Hepatocyte (in vitro differentiated cells): ENCODE measurements at regions not wholly inside any gene's neighbourhood (a gene's known extent, or its start where the extent isn't known, plus 50 kb on each side); places are given as distances from the start of the nearest gene placed in this dataset.

Experiments
- EZH2 ChIP-seq: fragments of 200-600 bp; sonication (generic); IDR thresholded peaks from 2 replicates; pipeline ENCODE4 v1.6.1; 2016; ENCODE audit warnings: antibody characterized with exemption, mild to moderate bottlenecking, borderline replicate concordance
- TF ChIP-seq, protein P1 (sequence below): fragments of 200-600 bp; sonication (generic); IDR thresholded peaks from 2 replicates; pipeline ENCODE4 v1.5.1; 2016; ENCODE audit warnings: antibody characterized with exemption, mild to moderate bottlenecking; ENCODE audit not compliant: poor library complexity

DNA sequence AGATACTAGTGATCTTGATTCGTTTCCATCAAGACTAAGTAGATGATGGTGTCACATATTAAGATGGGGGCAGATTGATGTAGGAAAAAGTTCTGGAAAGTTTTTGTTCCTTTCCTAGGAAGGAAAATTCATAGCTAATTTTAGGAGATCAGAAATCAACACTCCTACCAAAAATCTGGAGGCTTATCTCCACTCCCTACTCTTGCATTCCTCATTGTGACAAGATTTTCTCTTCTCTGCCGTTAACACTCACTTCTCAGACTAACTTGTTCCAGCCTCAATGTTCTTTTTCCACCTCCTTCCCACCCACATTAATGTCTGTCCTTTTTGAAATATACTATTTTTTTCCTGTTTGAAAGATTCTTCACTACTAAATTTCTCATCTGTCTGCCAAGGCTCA is 851.9 kb upstream of the GHITM start:
- TF ChIP-seq, protein P1, sequence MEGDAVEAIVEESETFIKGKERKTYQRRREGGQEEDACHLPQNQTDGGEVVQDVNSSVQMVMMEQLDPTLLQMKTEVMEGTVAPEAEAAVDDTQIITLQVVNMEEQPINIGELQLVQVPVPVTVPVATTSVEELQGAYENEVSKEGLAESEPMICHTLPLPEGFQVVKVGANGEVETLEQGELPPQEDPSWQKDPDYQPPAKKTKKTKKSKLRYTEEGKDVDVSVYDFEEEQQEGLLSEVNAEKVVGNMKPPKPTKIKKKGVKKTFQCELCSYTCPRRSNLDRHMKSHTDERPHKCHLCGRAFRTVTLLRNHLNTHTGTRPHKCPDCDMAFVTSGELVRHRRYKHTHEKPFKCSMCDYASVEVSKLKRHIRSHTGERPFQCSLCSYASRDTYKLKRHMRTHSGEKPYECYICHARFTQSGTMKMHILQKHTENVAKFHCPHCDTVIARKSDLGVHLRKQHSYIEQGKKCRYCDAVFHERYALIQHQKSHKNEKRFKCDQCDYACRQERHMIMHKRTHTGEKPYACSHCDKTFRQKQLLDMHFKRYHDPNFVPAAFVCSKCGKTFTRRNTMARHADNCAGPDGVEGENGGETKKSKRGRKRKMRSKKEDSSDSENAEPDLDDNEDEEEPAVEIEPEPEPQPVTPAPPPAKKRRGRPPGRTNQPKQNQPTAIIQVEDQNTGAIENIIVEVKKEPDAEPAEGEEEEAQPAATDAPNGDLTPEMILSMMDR = no peak
- TF ChIP-seq EZH2 = no peak
